Ascending aorta (tissue), 2 donors: ENCODE measurements at regions not wholly inside any gene's neighbourhood (a gene's known extent, or its start where the extent isn't known, plus 50 kb on each side); places are given as distances from the start of the nearest gene placed in this dataset.

Experiments
- DNase-seq, 2 donors: peaks; one replicate each; pipeline ENCODE4 v3.0.0-alpha.2; 2019; ENCODE audit warnings: low spot score in 2 of 2
- H3K27ac ChIP-seq, 2 donors: fragments of 200-600 bp; sonication (generic); one replicate each; pipeline ENCODE4 v1.5.1; 2016 to 2017; ENCODE audit warnings: mild to moderate bottlenecking in 1 of 2
- H3K27me3 ChIP-seq: fragments of 200-600 bp; sonication (generic); one replicate; pipeline ENCODE4 v1.5.1; 2017
- H3K36me3 ChIP-seq, 2 donors: fragments of 200-600 bp; sonication (generic); one replicate each; pipeline ENCODE4 v1.5.1; 2016
- H3K4me1 ChIP-seq, 2 donors: fragments of 200-600 bp; sonication (generic); one replicate each; pipeline ENCODE4 v1.5.1; 2016 to 2017; ENCODE audit warnings: mild to moderate bottlenecking in 1 of 2
- H3K4me3 ChIP-seq, 2 donors: fragments of 200-600 bp; sonication (generic); one replicate each; pipeline ENCODE4 v1.5.1; 2016 to 2017; ENCODE audit warnings: mild to moderate bottlenecking in 1 of 2
- H3K9me3 ChIP-seq, 2 donors: fragments of 200-600 bp; sonication (generic); one replicate each; pipeline ENCODE4 v1.5.1; 2016
- intact Hi-C: fragments of 100-400 bp; cut with DNase I; formaldehyde crosslinking; loops from one replicate; pipeline ENCODE4 v1.15.1; 2023
- TF ChIP-seq, protein P1 (sequence below), 3 experiments: fragments of 200-600 bp in 2 of 3; fragments of 450-650 bp in 1 of 3; sonication (generic) in 2 of 3; IDR thresholded peaks; one replicate each; pipeline ENCODE4 v1.5.1; 2016 to 2019; ENCODE audit warnings: antibody characterized with exemption in 3 of 3, mild to moderate bottlenecking in 1 of 3, moderate library complexity in 1 of 3

DNA sequence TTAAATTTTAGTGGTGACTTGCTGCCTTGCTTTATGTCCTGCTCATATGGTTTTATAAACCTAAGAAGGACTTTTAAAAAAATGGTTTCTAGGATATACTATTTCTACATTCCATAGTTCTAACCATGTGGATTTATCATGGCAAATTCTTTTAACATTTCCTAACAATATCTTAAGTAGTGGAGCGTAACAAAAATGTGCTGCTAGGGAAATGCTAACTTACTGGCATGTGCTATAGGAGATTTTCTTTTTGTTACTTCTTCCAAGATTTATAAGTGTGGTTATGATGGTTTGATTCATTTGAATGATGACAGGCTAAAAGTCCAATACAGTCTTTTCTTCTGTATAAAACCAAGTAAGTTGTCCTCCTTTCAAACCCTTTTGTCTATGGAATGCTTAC lies 713.7 kb downstream of the SLITRK1 start:
- TF ChIP-seq, protein P1, sequence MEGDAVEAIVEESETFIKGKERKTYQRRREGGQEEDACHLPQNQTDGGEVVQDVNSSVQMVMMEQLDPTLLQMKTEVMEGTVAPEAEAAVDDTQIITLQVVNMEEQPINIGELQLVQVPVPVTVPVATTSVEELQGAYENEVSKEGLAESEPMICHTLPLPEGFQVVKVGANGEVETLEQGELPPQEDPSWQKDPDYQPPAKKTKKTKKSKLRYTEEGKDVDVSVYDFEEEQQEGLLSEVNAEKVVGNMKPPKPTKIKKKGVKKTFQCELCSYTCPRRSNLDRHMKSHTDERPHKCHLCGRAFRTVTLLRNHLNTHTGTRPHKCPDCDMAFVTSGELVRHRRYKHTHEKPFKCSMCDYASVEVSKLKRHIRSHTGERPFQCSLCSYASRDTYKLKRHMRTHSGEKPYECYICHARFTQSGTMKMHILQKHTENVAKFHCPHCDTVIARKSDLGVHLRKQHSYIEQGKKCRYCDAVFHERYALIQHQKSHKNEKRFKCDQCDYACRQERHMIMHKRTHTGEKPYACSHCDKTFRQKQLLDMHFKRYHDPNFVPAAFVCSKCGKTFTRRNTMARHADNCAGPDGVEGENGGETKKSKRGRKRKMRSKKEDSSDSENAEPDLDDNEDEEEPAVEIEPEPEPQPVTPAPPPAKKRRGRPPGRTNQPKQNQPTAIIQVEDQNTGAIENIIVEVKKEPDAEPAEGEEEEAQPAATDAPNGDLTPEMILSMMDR (IDR thresholded peaks at IDR 0.05) = no peak
- Histone ChIP-seq H3K4me1 (no peaks in the 10 kb centered on the region), H3K4me3 (no peak overlapping the region), H3K27ac (no peak overlapping the region), H3K9me3 (no peaks in the 10 kb centered on the region), H3K27me3 (no peaks in the 10 kb centered on the region), H3K36me3 (no peaks in the 10 kb centered on the region)
- intact Hi-C loops = no loop called here
- no peak for DNase-seq

DNA sequence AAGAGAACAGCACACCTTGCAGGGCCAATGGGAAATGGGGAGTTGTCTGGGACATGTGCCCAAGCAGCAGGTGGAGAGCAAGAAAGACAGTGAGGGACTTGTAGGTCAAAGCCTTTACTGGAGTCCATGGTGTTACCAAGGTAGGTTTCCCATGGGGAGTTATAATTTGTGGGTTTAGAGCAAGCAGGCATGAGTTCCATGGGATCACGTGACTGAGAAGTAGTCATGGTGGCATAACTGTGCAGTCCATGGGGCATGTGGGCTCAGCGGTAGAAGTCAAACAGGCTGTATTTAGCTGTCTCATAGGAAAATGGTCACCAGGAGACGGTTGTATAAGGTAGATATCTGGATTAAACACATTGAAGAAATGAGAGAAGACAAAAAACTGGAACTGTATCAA lies 715.1 kb downstream of the SLITRK1 start:
- Histone ChIP-seq H3K9me3 (no peaks in the 10 kb centered on the region), H3K27me3 (no peaks in the 10 kb centered on the region), H3K27ac (no peak overlapping the region), H3K4me1 (no peaks in the 10 kb centered on the region), H3K4me3 (no peak overlapping the region), H3K36me3 (no peaks in the 10 kb centered on the region)
- intact Hi-C loops = no loop called here
- DNase-seq = no peak
- TF ChIP-seq, protein P1 (IDR thresholded peaks at IDR 0.05) = no peak

DNA sequence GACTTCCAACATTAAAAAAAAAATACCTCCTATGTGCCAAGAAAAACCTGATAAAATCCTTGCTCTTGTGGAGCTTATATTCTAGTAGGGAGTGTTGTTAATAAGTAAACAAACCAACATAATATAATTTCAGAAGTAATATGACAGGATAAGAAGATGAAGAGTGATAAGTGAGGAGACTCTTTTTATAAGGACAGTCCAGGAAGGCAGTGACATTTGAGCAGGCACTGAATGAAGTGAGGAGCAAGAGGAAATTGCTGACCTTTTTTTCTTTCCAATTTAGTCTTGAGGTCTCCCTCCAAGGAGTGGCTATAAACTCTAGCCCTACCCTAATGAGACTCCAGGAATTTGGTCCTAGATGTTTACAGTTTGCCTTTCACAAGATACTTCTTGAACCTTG lies 715.7 kb downstream of the SLITRK1 start:
- H3K4me1 ChIP-seq = no peaks in the 10 kb centered on the region
- no peaks in the 10 kb centered on the region for H3K27me3 ChIP-seq
- no peak overlapping the region for H3K27ac ChIP-seq
- H3K4me3 ChIP-seq = no peak overlapping the region
- DNase-seq = no peak
- intact Hi-C loops = no loop called here
- no peaks in the 10 kb centered on the region for H3K36me3 ChIP-seq
- H3K9me3 ChIP-seq = no peaks in the 10 kb centered on the region
- TF ChIP-seq, protein P1 (IDR thresholded peaks at IDR 0.05) = no peak

DNA sequence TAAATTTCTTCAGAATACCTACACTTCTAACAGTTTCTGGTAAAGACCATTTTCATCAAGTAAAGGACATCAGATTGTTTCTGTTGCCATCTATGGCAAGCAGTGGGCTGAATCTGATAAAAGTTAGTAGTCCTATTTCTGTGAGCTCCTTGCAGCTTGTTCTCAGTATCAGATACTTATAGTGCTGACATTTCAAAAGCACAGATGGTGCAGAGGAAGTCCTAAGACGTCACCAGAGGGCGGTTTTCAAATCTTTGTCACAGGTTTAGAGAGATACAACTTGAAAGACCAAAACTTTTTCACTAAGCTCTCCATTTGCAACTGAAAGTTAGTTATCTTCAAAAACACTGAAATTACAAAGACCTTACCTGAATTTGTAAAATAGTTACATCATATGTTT lies 719.8 kb downstream of the SLITRK1 start:
- no peak overlapping the region for H3K4me3 ChIP-seq
- H3K27ac ChIP-seq = no peak overlapping the region
- intact Hi-C loops = no loop called here
- no peaks in the 10 kb centered on the region for H3K9me3 ChIP-seq
- H3K36me3 ChIP-seq = no peaks in the 10 kb centered on the region
- DNase-seq = no peak
- H3K27me3 ChIP-seq = no peaks in the 10 kb centered on the region
- H3K4me1 ChIP-seq = no peaks in the 10 kb centered on the region
- TF ChIP-seq, protein P1 (IDR thresholded peaks at IDR 0.05) = no peak

DNA sequence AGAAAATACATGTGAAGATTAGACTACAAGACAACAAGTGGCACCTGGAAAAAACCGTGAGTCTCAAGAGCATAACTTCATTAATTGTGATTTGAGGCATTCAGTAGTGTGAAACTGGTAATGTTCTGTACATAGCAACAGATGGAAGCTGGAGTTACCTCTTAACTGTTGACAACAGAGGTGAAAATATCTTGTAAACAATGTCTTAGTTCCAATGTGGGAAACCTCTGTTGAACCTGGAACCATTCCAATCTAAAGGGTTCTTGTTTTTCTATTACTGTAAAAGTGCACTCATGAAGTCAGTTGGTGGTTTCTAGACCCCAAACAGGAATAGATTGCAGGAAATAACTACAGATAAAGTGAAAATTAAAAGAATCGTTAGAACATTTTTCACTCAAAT lies 728.4 kb downstream of the SLITRK1 start:
- H3K4me3 ChIP-seq = no peak overlapping the region

DNA sequence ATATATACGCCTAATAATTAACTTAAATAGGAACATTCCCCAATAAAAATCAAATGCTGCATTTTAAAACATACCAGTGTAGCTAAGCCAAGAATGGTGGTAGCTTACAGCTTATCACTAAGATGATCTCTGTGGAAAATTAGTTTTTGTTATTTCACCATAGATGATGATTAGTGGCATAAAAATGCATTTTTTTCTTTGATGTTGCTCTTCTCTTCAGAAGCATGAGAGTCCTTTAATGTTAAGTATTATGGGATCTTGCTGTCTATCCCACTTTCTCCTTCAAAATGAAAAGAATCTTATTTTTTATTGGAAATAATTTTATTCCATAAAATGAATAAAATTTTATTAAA lies 731.0 kb downstream of the SLITRK1 start:
- Histone ChIP-seq H3K9me3 (no peaks in the 10 kb centered on the region), H3K36me3 (no peaks in the 10 kb centered on the region), H3K4me1 (no peaks in the 10 kb centered on the region), H3K4me3 (no peak overlapping the region), H3K27me3 (no peaks in the 10 kb centered on the region), H3K27ac (no peak overlapping the region)
- TF ChIP-seq, protein P1 (IDR thresholded peaks at IDR 0.05) = no peak
- intact Hi-C loops = no loop called here
- DNase-seq = no peak

More for the DNA sequence above, 728.4 kb downstream of the SLITRK1 start:
- Histone ChIP-seq H3K9me3 (no peaks in the 10 kb centered on the region), H3K27me3 (no peaks in the 10 kb centered on the region), H3K27ac (no peak overlapping the region), H3K4me1 (no peaks in the 10 kb centered on the region), H3K36me3 (no peaks in the 10 kb centered on the region)
- intact Hi-C loops = no loop called here
- no peak for DNase-seq
- TF ChIP-seq, protein P1 (IDR thresholded peaks at IDR 0.05) = no peak
